LNCAP (cell line): ENCODE measurements at regions not wholly inside any gene's neighbourhood (a gene's known extent, or its start where the extent isn't known, plus 50 kb on each side); places are given as distances from the start of the nearest gene placed in this dataset.

Experiments used
- TF ChIP-seq, protein P1 (sequence below): fragments of 450-650 bp; IDR thresholded peaks from 2 replicates; pipeline ENCODE4 v1.5.1; 2017; ENCODE audit warnings: mild to moderate bottlenecking

DNA sequence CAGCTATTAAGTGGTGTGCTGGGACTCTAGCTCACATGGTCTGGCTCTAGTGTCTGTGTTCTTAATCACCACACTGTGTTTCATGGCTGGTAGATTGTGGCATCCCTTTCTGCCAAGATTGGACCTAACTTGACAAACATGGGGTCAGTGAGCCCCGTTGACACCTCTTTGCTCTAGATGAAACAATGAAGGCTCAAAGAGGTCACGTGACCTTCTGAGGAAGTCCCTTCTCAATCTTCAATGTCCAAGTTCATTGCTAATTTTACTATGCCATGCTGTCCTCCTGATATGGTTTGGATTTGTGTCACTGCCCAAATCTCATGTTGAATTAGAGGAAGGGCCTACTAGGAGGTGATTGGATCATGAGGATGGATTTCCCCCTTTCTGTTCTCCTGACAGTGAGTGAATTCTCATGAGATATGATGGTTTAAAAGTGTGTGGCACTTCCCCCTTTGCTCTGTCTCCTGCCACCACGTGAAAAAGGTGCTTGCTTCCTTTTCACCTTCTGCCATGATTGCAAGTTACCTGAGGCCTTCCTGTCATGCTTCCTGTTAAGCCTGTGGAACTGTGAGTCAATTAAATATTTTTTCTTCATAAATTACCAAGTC is 177.8 kb upstream of the MYLIP start:
- TF ChIP-seq, protein P1, sequence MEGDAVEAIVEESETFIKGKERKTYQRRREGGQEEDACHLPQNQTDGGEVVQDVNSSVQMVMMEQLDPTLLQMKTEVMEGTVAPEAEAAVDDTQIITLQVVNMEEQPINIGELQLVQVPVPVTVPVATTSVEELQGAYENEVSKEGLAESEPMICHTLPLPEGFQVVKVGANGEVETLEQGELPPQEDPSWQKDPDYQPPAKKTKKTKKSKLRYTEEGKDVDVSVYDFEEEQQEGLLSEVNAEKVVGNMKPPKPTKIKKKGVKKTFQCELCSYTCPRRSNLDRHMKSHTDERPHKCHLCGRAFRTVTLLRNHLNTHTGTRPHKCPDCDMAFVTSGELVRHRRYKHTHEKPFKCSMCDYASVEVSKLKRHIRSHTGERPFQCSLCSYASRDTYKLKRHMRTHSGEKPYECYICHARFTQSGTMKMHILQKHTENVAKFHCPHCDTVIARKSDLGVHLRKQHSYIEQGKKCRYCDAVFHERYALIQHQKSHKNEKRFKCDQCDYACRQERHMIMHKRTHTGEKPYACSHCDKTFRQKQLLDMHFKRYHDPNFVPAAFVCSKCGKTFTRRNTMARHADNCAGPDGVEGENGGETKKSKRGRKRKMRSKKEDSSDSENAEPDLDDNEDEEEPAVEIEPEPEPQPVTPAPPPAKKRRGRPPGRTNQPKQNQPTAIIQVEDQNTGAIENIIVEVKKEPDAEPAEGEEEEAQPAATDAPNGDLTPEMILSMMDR, result no peak

DNA sequence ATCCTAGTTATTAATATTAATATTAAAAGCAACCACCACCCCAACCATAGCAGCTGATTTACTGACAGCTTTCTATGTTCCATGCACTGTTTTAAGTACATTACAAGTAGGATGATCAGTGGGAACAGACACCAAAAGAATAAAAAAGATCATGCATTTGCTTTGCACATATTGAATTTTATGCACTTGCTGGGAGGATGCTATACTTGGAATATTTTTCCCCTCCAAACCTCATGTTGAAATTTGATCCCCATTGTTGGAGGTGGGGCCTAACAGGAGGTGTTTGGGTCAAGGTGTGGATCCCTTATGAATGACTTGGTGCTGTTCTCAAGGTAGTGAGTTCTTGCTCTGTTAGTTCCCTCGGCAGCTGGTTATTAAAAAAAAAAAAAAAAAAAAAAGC is 178.9 kb upstream of the MYLIP start:
- TF ChIP-seq, protein P1, result no peak

DNA sequence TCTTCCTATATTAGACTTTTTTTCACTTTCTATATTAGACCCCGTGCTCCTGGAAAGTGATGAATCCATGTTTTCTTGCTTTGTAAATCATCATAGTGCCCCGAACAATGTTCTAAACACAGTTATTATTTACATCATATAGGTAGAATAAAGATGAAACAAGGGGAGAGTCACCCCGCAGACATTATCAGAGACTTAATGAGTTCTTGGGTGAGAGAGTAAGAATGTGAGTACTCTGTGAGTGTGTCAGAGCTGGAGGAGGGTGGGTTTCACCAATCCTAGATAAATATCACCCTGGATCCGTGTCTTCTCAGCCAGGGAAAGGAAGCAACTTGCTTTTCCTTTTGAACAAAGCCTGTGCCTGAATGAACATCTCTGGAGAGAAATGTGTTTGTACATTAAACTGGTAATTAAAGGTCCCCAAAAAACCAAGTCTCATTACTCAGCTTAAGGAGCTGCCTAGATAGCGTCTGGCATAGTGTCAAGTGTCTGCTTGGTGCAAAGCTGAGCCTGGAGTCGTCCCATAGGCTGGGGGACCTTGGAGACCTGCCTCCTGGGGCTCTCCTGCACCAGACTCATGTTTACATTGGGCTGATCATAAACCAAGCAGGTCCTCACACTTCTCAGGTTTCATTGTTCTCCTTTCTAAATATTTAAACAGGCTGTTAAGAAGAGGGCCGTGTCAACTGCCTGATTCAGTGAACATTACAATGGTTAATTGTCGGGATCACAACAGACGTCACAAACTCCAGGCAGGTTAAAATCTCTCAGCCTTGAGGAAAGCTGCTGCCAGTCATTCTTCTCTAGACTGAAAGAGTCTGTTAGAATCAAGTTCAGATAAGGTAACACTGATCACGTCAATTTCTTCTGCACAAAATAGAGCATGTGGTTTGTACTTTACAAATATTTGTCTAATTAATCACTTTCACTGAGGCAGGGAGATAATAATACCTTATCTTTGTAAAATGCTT is 179.7 kb upstream of the MYLIP start:
- TF ChIP-seq, protein P1, result no peak

DNA sequence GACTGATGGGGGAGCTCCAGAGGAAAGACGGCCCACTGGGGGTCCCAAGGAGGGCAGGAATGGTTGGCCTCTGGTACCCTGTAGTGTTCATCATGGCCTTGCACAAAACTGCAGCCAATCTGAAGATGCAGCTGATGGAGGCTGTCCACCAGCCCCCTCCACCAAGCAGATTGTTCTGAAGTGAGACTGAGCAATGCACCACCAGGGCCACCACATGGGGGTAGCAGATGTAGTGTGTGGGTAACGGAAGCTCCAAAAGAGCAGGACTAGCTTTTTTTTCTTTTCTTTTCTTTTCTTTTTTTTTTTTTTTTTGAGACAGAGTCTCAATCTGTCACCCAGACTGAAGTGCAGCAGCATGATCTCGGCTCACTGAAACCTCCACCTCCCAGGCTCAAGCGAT is 181.0 kb upstream of the MYLIP start:
- TF ChIP-seq, protein P1, result no peak

DNA sequence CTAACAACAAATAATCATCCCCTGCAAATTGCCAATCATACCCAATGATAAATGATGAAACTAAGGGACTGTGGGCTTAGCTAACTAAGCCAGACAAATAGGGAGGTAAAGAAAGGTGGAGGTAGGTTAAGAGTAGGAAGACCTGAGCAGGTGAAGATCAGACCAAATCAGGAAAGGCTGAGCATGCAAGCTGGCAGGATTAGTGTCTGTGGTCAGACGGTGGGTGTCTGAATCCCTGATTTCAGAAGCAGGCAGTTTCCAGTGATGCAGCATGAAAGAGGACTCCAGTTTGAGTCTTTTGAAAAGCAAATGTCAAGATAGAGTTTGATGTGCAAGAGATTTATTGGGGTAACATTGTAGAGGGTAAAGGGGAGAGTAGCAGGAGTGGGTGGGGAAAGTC is 181.4 kb upstream of the MYLIP start:
- TF ChIP-seq, protein P1, result no peak

DNA sequence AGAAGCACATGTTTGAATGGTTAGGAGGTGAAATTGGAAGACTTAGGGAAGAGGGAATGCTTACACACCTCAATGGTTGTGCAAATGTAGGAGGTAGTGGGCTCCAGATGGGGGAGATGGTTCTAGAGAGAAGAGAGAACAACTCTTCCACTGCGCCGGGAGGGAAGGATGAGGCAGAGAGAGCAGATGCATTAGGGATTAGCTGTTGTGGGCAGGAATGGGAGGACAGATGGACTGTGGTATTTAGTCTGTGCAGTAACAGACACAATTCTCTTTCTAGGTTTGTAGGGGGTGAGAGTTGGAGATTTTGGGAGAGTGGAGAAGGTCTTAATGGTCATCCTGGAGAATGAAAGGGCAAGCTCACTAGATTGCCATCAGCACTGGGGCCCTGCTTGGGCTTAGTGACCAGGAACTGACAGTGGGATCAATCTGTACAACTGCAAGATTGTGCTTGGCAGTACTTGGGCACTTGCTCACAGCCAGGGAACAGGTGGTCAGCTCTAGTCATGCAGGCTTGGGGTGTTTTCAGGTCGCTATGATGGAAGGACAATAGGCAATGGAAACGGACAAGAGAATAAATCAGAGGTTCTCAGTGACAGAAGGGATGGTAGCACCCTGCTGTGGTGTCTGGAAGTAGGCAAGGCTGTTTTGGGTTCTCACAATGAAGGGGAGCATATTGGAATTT is 182.0 kb upstream of the MYLIP start:
- TF ChIP-seq, protein P1, result no peak

DNA sequence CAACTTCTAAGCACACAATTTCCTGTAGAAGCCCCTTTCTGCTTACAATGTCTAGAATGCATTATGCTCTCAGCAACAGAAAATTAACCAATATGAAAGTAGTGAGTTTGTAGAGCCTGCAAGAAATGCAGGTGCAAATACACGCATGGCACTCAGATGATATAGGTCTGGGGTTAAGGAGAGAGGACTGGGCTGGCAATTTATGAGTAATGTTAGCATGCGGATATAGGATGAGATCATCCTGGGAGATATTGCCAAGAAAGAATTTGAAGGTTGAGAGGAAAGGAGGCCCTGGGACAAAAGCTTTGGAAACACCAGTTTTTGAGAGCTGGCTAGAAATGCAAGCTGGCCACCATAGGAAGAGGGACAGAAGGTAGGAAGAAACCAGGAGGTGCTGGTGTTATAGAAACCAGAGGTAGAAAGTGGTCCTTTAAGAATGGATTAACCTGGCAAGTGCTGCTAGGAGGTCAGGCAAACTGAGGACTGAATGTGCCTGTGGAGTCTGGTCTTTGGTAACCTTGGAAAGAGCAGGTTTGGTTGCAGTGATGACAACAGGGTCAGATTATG is 183.2 kb upstream of the MYLIP start:
- TF ChIP-seq, protein P1, result no peak
